ENCODE measurements at regions not wholly inside any gene's neighbourhood (a gene's known extent, or its start where the extent isn't known, plus 50 kb on each side); places are given as distances from the start of the nearest gene placed in this dataset.

- in situ Hi-C loops (cut with HindIII; ENCODE audit: low pct_unique_long_range_greater_than_20kb, low sequenced_read_pairs) (no loop called here), intact Hi-C loops (cut with micrococcal nuclease; ENCODE audit: unreplicated experiment) (no loop called here)
- BruUV-seq (replicated peaks), result no TSS peak
- H3K9me3 ChIP-seq (ENCODE audit: control insufficient read depth, insufficient read depth, low read depth, low read length), result no peaks in the 10 kb centered on the region
- no peaks in the 10 kb centered on the region for H3K4me1 ChIP-seq (ENCODE audit: control insufficient read depth, insufficient read depth, low read length)
- DNase-seq (ENCODE audit: low read depth, low spot score) (no peak), ATAC-seq (no peak)
- no peak for TF ChIP-seq REST (IDR thresholded peaks at IDR 0.05; ENCODE audit: insufficient read depth in 1 of 2, low read depth in 2 of 2, low read length in 1 of 2)
- no peak for TF ChIP-seq TCF7L2 (IDR thresholded peaks at IDR 0.05; ENCODE audit: low read depth, low read length)
- TF ChIP-seq SIN3A (IDR thresholded peaks at IDR 0.05; ENCODE audit: borderline replicate concordance, insufficient read depth, low read depth, low read length), result no peak
- no peak for TF ChIP-seq CTCF (IDR thresholded peaks at IDR 0.05)
- H3K36me3 ChIP-seq (ENCODE audit: control insufficient read depth, insufficient read depth, low read length), result no peaks in the 10 kb centered on the region
- H3K4me3 ChIP-seq (ENCODE audit: low read depth in 2 of 2, low read length in 2 of 2), result no peak overlapping the region
- ChIA-PET CTCF (no interaction called here), POLR2A (no interaction called here)
- H3K27ac ChIP-seq (ENCODE audit: low read length), result no peak overlapping the region
- H3K27me3 ChIP-seq (ENCODE audit: control insufficient read depth, insufficient read depth, low read length), result no peaks in the 10 kb centered on the region
Measured at GRCh38 chr9:115481769-115482168, 363.8 kb upstream of the TNC start.

GRCh38 chr9:115482747-115483146, 364.8 kb upstream of the TNC start:
- no peaks in the 10 kb centered on the region for H3K4me1 ChIP-seq (ENCODE audit: control insufficient read depth, insufficient read depth, low read length)
- H3K9me3 ChIP-seq (ENCODE audit: control insufficient read depth, insufficient read depth, low read depth, low read length), result no peaks in the 10 kb centered on the region
- H3K4me3 ChIP-seq (ENCODE audit: low read depth in 2 of 2, low read length in 2 of 2), result no peak overlapping the region
- no peak overlapping the region for H3K27ac ChIP-seq (ENCODE audit: low read length)
- intact Hi-C loops (cut with micrococcal nuclease; ENCODE audit: unreplicated experiment) (no loop called here), in situ Hi-C loops (cut with HindIII; ENCODE audit: low pct_unique_long_range_greater_than_20kb, low sequenced_read_pairs) (no loop called here)
- CTCF ChIA-PET, result no interaction called here
- TF ChIP-seq POLR2AphosphoS5 (IDR thresholded peaks at IDR 0.05; ENCODE audit: low read depth, low read length) (no peak), SIN3A (IDR thresholded peaks at IDR 0.05; ENCODE audit: borderline replicate concordance, insufficient read depth, low read depth, low read length) (no peak), TCF7L2 (IDR thresholded peaks at IDR 0.05; ENCODE audit: low read depth, low read length) (no peak)
- H3K36me3 ChIP-seq (ENCODE audit: control insufficient read depth, insufficient read depth, low read length), result no peaks in the 10 kb centered on the region
- no peak for ATAC-seq
- no peaks in the 10 kb centered on the region for H3K27me3 ChIP-seq (ENCODE audit: control insufficient read depth, insufficient read depth, low read length)
- POLR2A ChIA-PET, result no interaction called here
- no peak for DNase-seq (ENCODE audit: low read depth, low spot score)
- no TSS peak for BruUV-seq (replicated peaks)

GRCh38 chr9:115492869-115493268, 374.9 kb upstream of the TNC start:
- H3K27ac ChIP-seq (ENCODE audit: low read length), result no peak overlapping the region
- intact Hi-C loops (cut with micrococcal nuclease; ENCODE audit: unreplicated experiment), result no loop called here
- TF ChIP-seq REST (IDR thresholded peaks at IDR 0.05; ENCODE audit: insufficient read depth in 1 of 2, low read depth in 2 of 2, low read length in 1 of 2) (no peak), TCF7L2 (IDR thresholded peaks at IDR 0.05; ENCODE audit: low read depth, low read length) (no peak), CTCF (IDR thresholded peaks at IDR 0.05) (no peak), POLR2AphosphoS5 (IDR thresholded peaks at IDR 0.05; ENCODE audit: low read depth, low read length) (no peak), SIN3A (IDR thresholded peaks at IDR 0.05; ENCODE audit: borderline replicate concordance, insufficient read depth, low read depth, low read length) (no peak)
- H3K36me3 ChIP-seq (ENCODE audit: control insufficient read depth, insufficient read depth, low read length), result no peaks in the 10 kb centered on the region
- no peaks in the 10 kb centered on the region for H3K27me3 ChIP-seq (ENCODE audit: control insufficient read depth, insufficient read depth, low read length)
- no peaks in the 10 kb centered on the region for H3K4me1 ChIP-seq (ENCODE audit: control insufficient read depth, insufficient read depth, low read length)
- no TSS peak for BruUV-seq (replicated peaks)
- no peak for DNase-seq (ENCODE audit: low read depth, low spot score)
- ATAC-seq, result no peak
- ChIA-PET POLR2A (no interaction called here), CTCF (no interaction called here)
- in situ Hi-C loops (cut with HindIII; ENCODE audit: low pct_unique_long_range_greater_than_20kb, low sequenced_read_pairs), result no loop called here
- no peaks in the 10 kb centered on the region for H3K9me3 ChIP-seq (ENCODE audit: control insufficient read depth, insufficient read depth, low read depth, low read length)
- no peak overlapping the region for H3K4me3 ChIP-seq (ENCODE audit: low read depth in 2 of 2, low read length in 2 of 2)
